ENCODE measurements at regions not wholly inside any gene's neighbourhood (a gene's known extent, or its start where the extent isn't known, plus 50 kb on each side); places are given as distances from the start of the nearest gene placed in this dataset.

DNA sequence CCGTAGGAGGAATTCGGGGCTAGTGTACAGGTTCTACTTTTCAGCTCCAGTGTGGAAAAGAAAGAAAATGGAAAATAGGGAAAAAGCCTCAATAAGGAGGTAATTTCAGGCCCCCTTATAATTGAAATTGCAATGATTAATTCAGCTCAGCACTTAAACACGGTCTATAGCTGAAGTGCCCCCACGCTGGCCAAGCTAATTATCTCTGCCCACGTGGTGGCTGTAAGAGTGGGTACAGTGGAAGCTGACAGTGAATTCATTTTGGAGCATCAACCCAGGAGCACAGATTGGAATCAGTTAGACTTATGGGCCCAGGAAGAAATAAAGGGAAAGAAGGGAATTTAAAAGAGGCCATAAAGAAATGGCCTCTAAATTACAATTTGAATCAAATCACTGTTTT, 631.1 kb upstream of the CPEB2 start:
- DNase-seq (ENCODE audit: low spot score): no peak
- in situ Hi-C loops (cut with MboI; ENCODE audit: low sequenced_read_pairs, unreplicated experiment): no loop called here
- TF ChIP-seq, protein P1, sequence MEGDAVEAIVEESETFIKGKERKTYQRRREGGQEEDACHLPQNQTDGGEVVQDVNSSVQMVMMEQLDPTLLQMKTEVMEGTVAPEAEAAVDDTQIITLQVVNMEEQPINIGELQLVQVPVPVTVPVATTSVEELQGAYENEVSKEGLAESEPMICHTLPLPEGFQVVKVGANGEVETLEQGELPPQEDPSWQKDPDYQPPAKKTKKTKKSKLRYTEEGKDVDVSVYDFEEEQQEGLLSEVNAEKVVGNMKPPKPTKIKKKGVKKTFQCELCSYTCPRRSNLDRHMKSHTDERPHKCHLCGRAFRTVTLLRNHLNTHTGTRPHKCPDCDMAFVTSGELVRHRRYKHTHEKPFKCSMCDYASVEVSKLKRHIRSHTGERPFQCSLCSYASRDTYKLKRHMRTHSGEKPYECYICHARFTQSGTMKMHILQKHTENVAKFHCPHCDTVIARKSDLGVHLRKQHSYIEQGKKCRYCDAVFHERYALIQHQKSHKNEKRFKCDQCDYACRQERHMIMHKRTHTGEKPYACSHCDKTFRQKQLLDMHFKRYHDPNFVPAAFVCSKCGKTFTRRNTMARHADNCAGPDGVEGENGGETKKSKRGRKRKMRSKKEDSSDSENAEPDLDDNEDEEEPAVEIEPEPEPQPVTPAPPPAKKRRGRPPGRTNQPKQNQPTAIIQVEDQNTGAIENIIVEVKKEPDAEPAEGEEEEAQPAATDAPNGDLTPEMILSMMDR (IDR thresholded peaks at IDR 0.05; ENCODE audit: borderline replicate concordance, control extremely low read depth, extremely low read depth, insufficient read depth, missing control alignments): no peak

DNA sequence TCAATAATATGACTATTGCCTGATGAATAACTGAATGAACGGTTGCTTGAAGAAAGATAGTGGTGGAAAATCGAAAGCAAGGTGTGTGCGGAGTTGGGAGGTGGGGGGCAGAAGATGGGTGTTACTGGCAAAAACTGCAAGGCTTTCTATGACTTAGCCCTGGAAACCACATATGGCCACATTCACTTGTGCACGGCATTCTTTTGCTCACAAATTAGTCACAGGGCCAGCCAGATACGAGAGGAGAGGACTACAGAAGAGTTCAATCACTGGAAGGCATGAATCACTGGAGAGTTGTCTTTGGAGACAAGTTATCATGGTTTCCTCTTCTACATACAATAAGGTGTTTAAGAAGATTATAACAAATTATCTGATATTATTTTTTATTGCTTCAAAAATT, 626.5 kb upstream of the CPEB2 start:
- in situ Hi-C loops (cut with MboI; ENCODE audit: low sequenced_read_pairs, unreplicated experiment): no loop called here
- TF ChIP-seq, protein P1 (IDR thresholded peaks at IDR 0.05; ENCODE audit: borderline replicate concordance, control extremely low read depth, extremely low read depth, insufficient read depth, missing control alignments): no peak
- no peak for DNase-seq (ENCODE audit: low spot score)

DNA sequence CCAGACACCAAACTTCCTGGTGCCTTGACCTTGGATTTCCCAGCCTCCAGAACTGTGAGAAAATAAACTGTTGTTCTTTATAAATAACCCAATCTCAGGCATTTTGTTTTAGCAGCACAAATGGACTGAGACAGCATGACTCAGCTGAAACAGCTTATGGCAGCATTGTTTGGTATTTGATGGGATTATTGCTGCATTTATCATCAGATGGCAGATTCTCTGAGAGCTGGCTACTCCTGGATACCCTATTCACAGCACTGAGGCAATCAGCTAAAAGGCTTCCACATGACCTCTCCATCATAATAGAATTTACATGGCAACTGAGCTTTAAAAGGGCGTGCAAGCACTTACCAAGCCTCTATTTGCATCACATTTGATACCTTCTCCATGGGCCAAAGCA, 623.1 kb upstream of the CPEB2 start:
- DNase-seq (ENCODE audit: low spot score): no peak
- in situ Hi-C loops (cut with MboI; ENCODE audit: low sequenced_read_pairs, unreplicated experiment): no loop called here
- TF ChIP-seq, protein P1 (IDR thresholded peaks at IDR 0.05; ENCODE audit: borderline replicate concordance, control extremely low read depth, extremely low read depth, insufficient read depth, missing control alignments): no peak

DNA sequence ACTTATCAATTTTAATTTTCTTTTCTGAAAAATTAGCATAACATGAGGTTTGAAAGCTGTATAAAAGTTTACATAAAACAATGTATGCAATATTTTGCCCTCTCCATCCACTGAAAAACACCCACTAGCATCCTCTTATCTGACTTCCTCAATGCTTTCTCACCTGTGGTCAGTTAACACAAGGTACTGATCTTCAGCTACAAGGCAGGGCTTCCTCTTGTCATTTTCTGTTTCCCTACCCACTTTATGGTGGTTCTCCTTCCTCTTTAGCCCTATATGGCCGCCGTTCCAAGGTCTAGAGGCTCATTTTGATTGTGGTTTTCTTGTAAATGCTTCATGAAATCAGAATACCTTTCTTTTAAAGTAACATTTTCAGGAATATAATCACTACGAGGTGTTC, 618.6 kb upstream of the CPEB2 start:
- in situ Hi-C loops (cut with MboI; ENCODE audit: low sequenced_read_pairs, unreplicated experiment): no loop called here
- TF ChIP-seq, protein P1 (IDR thresholded peaks at IDR 0.05; ENCODE audit: borderline replicate concordance, control extremely low read depth, extremely low read depth, insufficient read depth, missing control alignments): no peak
- DNase-seq (ENCODE audit: low spot score): no peak

DNA sequence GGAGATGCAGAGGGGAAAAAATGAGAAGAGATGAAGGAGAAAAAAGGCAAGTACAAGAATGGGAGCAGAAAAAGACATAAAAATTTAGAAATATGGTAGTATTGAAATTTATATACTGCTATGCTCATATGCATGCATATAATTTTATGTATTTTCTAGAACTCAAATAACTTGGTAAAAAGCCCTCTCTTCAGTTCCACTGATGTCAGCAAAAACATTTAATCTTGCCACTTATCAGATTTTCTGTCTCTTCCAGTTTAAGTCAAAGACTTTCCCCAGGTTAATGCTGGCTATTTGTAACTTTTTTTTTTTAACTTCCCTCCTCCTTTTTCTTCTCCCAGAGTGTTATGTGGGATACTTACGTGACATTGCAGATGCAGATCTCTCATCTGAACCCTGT, 617.5 kb upstream of the CPEB2 start:
- TF ChIP-seq, protein P1 (IDR thresholded peaks at IDR 0.05; ENCODE audit: borderline replicate concordance, control extremely low read depth, extremely low read depth, insufficient read depth, missing control alignments): no peak
- no peak for DNase-seq (ENCODE audit: low spot score)
- in situ Hi-C loops (cut with MboI; ENCODE audit: low sequenced_read_pairs, unreplicated experiment): no loop called here

DNA sequence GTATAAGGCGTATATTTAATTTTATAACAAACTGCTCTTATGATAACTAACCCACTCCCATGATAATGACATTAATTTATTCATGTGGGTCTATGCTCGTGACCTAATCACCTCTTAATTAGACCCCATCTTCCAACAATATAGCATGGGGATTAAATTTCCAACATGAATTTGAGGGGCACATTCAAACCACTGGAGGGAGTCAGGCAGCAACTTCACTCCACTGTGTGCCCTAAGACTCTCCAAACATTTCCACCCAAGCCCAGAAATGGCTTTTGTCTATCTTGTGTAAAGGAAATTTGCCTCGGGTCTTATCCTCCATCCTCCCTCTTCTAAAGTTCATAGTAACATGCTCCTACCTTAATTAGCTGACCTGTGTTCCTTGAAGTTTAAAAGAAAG, 616.1 kb upstream of the CPEB2 start:
- TF ChIP-seq, protein P1 (IDR thresholded peaks at IDR 0.05; ENCODE audit: borderline replicate concordance, control extremely low read depth, extremely low read depth, insufficient read depth, missing control alignments): no peak
- DNase-seq (ENCODE audit: low spot score): no peak
- in situ Hi-C loops (cut with MboI; ENCODE audit: low sequenced_read_pairs, unreplicated experiment): no loop called here

DNA sequence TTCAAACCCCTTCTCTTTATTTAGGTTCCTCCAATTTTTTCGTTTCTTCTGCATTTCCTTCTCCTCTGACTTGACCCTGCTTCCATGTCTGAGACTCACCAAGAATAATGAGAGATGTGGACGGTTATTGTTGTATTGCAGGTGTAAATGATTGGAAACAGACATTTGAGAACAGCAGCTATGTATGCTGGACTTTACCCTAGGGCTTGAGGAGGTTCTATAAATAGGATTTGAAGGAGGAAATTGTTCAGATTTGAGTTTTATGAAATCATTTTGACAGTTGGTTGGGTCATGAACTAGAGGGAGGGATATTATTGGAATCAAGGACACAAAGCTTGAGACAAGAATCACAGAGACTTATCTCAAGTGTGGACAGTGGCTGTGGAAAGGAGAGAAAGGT, 614.6 kb upstream of the CPEB2 start:
- no peak for DNase-seq (ENCODE audit: low spot score)
- in situ Hi-C loops (cut with MboI; ENCODE audit: low sequenced_read_pairs, unreplicated experiment): no loop called here
- TF ChIP-seq, protein P1 (IDR thresholded peaks at IDR 0.05; ENCODE audit: borderline replicate concordance, control extremely low read depth, extremely low read depth, insufficient read depth, missing control alignments): no peak
